GM19455 (cell line): ENCODE measurements at regions not wholly inside any gene's neighbourhood (a gene's known extent, or its start where the extent isn't known, plus 50 kb on each side); places are given as distances from the start of the nearest gene placed in this dataset.

Source experiments
- ATAC-seq: cut with Tn5 transposase; IDR thresholded peaks from one replicate; pipeline ENCODE4 v1.9.1; 2021; ENCODE audit not compliant: unreplicated experiment

DNA sequence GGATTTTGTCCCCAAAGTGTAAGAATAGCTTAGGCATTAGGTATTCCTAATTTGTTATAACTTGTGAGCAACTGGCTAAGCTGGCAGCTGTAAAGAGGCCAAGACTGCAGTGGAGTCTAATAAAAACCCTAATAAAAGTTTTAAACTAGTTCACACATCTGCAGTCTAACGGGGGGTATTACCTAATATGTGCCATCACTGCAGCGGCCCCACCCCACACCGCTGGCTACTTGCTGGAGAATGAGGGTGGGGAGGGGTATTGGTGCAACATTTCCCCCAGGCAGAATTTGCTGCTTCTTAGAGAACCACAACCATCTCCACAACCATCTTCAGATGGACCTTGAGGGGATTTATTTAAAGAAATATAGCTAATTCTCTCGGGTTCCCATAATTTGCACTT, 135.0 kb downstream of the ZC3H11B start:
- ATAC-seq: no peak

DNA sequence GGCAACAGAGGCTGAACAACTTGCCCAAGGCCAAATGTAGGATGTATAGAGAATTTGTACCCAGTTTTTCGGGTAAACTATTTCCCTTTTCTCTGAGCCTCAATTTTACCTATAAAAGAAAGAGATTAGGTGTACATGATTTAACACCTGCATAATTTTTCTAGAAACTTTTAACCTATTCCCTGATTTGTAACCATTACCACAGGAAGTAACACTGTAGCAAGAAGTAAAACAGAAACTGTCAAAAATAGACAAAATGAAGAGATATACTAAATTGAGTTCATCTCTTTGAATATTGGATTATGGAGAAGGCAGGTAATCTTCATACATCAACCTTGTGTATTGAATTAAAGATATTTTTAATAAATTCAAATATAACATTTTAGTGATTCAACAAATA, 136.2 kb downstream of the ZC3H11B start:
- ATAC-seq: peak; percentile 38

DNA sequence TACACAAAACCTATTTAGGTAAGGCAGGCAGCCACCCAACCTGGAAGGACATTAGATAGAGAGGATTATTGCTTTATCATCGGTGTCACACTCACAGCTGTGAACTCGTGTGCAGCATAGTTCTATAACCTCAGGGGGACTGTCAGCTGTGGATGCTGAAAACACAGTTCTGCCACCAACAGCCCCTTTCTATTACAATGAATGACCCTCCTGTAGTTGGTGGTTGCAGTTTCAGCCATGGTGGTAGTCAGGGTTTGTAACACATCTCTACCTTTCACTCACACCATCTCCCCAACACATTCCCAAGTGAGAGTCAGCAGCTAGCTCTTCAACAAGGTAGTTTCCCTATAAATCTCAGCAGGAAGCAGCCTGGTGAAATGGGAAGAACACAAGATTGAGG, 136.8 kb downstream of the ZC3H11B start:
- peak; percentile 82 for ATAC-seq

DNA sequence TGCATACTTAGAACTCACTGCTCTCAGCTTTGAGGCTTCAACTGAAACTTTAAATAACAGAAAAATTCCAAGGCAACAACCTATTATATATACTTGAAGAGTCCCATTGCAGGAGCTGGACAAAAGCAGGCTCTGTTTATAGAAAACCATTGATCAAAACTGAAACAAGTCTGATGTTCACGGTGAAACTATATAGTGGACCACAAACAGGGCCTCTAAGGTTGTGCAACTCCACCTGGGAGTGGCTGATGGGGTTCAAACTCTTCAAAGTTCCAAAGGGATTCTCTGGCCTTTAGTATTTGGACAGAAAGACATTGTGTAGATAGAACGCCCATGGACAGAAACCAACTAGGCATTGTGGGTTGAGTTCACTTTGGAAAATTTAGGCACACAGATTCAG, 140.3 kb downstream of the ZC3H11B start:
- ATAC-seq: no peak

DNA sequence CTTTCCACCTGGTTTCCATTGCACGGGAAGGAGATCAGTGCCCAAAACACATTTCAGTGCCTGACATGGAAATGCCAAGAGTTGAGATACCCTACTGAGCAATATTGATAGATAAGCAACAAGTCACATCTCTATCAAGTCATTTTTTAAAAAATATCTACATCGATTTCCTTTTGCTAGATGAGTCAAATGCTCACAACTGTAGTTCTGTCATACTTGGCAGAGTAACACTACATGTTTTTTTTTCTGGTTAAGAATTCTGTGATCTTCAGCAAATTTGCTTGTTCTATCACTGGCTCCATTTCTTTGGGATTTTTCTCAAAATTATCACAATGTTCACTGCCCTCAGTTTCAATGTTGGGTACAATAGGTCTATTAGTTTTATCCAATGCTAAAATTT, 145.4 kb downstream of the ZC3H11B start:
- ATAC-seq: no peak

DNA sequence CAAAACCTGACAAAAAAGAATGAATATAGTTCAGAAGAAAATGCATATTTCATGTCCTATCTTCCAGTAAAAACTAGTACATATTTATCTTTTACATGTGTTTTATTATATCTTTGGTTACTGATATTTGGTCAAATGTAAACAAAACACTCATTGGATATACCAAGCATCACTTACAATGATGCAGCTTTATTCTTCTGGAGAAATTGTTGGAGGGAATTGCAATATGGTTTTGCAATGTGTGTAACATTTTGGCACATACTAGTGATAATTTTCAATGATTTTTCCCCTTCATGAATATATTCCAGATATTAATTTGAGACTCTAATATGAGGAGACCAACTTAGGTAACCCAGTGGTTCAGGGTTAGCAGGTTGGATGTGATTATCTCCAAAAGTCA, 146.1 kb downstream of the ZC3H11B start:
- no peak for ATAC-seq

DNA sequence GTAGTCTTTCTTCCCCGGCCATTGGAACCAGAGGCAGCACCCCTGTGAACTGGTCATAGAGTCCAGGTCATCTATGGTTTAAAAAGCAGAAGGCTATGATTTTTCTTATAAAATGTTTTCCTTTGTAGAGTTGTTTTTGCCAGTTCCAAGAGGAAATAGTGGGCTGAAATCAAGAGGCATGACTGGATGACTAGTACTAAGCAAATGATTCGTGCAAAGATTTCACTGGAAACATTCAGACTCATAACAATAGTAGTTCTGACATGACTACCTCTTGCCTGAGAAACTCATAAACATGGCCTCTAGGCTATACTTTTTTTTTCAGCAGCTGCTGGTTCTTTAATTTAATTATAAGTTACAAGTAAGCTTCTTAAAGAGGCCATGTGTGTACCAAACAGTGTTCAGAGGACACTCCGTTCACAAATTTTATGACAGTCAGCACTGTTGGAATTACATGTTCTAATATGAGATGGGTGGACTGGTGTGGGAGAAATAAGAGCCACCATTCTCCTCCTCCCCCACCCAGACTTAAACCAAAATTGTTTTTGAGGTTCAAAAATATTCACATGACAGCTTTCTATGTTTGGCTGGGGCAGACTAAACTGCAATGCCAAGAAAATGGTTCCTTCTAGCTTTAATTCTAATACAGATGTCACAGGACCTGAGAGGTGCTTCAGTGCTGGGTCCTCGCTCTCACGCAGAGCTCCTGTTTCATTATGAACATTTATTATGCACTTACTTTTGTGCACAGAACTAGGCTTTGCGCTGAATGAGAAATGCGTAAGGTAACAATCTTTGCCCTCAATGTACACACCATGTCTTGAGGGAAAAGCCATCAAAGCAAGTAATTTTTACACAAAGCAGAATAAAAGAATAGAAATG, 147.5 kb downstream of the ZC3H11B start:
- peak; percentile 54 for ATAC-seq

DNA sequence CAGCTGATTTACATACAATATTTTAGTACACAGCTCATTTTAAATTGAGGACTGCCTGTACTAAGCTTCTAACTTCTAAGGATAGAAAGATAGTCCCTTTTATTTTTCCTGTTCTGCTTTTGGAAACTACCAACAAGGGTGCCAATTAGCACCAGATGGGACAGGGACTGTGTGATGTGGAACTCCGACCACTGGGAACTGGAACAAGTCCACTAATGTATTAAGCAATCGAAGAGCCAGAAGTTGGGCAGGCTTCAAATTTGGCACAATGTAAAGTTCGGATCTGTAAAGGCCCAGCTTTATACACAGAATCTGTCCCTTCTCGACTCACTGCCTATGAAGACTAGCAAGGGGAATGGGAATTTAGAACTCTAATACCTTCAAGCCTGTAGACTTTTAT, 149.3 kb downstream of the ZC3H11B start:
- ATAC-seq: no peak

DNA sequence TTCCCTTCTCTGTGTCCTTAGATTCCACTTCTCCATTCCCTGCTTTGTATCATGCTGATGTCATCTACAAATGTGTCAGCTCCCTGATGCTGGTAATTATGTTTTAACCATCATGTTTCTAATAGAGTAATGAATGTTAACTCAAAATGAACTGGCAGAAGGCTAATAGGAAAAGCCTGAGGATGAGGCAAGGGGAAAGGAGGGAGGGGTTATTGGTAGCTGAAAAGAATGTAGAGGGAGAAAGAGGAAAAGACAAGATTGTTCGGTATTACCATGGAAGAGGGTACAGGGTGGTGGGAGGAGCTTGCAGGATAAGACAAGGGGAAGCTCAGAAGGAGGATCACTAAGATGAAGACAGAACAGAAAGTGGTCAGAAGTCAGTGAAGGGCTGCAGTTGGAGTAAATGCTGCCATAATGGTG, 150.9 kb downstream of the ZC3H11B start:
- ATAC-seq: no peak

DNA sequence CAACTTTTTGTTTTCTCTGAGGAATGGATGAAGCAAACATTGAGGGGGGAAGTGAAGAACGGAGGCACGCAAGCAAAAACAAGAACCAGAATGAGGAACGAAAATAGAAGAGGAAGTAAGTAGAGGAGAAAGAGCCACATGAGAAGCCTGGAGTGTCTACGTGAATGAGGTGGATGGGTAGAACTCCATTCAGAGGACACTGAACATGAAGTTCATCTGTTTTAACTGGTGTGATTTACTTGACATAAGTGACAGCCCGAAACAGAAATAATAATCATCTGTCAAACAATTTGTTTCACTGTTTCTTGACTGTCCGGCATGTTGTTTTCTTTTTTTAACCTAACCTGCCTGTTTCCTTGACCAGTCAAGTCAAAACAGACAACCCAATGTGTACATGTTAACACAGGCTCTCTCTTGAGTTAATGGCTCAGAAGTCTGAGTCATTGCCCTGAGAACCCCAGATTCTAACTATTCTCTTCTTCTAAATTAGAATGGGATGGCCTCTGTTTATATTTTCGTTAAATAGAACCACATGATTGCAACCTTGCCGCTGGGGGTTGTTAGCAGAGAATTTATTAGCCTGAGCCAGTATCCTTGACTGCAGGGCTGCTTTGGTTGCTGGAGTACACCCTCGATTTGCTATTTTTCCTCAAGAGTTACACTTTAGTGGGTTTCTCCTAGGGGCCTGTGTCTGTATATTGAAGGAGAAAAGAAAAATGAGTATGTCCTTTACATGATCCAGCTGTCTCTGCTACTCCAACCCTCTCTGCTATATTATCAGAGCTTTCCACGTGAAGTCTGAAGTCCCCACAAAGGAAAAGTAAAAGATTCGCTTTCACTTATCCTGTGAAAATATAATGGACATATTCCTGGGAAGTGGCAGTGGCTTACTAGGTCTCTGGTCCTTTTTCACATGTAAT, 151.7 kb downstream of the ZC3H11B start:
- peak; percentile 78 for ATAC-seq

DNA sequence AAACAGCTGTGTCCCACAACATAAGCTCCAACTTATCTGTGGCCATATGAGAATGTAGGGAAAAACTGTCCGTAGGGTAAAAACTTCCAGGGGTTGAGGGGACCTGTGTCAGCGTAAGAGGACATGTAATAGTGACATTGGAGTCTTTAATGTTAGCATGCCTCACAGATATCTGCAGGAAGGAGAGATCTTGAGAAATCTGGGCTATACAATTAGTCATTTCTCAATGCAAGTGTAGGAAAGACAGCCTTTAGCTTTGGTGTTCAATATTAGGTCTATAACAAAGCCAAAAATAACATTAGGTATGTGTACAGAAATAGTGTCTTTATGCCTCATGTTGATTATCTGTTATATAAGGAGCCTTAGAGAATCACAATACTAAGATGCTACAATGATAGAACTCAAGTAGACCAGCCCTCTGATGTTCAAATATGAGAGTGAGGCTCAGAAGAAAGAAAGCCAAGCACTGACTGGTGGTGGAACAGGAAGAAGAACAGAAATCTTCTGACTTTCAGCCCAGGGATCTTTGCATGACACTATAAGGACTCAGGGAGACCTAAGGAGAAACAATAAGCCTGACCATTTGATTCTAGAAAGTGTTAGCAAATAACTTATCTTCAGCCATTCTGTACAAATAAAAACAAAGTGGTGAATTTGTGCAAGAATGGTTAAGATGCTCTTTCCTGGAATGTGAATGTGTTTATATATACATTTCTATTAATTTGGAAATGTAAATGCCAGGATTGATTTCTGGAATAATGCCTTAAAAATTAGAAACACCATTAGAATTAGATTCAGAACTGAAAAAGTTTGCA, 152.6 kb downstream of the ZC3H11B start:
- ATAC-seq: no peak

DNA sequence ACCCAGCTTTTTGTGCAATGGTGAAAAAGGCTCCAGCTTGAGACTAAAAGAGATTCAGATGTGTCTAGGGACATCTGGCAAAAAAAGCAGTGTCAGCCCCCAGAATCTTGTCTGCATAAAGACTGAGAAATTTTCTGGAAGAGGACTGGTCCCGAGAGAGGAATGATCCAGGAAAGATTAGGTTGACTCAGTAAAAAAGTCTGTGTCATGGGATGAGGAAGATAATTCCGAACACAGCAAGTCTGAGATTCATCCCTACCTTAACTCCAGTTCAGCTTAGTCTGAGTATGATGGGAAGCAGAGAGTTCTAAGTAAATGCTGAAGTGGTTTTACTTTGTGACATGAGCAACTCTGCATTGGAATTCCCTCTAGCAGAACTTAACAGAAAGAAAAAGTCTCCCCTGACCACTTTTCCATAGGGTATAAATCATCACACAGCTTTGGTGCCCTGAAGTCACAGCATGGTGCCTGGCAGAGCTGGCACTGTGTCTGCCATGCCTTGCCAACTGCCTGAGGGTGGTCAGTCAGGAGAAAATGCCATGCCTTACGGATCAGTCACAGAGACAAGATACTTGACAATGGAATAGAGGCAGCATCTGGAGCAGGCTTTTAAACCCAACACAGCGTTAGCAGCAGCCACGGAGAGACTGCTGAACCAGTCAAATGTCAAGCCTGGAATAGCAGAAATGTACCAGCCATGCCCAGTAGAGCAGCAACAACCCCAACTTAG, 153.4 kb downstream of the ZC3H11B start:
- ATAC-seq: no peak

DNA sequence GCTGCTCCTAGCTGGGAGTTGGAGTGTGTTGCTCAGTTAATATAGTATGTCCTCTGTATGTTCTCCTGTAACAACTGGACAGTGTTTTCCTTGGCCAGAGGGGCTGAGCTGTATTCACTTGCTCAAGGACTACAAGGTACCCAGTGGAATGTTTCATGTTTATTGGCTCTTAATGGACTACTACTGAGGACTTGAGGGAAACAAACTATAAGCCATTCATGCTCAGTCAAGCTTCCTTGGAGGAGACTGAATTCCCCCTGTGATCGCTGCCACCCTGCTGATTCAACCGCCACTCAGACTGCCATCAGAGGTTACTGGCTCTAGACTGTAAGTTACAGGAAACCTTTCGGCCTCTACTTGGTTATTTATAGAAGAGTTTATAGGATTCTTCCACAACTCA, 166.6 kb downstream of the ZC3H11B start:
- ATAC-seq: no peak

DNA sequence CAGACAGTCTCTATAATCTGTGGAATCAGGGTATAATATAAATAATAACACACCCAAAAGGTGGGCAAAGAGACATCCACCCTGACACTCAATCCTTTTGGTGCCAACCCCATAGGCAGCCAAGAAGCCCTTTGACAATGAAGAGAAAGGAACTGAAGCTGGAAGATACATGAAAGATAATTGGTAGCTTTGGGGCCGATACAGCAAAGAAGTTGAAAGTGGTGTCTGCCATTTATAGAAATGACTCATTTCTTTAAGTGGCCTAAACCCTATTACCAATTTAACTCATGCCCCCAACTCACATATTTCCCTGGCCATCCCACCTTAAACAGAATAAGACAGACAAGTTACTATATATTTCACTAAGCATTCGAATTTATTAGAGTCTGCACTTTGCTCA, 167.0 kb downstream of the ZC3H11B start:
- ATAC-seq: no peak

DNA sequence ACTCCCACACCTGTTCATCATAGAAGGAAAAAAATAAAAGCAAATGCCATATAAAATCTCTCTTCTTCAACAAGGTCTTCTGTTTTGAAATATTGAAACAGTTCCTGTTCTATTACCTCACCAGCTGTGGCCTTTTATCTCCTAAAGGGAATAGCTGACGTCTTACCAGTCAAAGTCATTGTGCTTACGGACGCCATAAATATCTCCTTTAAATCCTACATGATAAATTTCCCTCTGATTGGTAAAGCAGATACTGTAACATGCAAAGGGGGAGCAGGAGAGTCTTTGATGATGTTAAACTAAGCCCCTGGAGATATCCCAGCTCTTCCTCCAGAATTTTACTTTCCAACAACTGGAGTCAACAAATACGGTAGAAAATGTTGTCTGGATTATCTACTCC, 168.4 kb downstream of the ZC3H11B start:
- no peak for ATAC-seq

DNA sequence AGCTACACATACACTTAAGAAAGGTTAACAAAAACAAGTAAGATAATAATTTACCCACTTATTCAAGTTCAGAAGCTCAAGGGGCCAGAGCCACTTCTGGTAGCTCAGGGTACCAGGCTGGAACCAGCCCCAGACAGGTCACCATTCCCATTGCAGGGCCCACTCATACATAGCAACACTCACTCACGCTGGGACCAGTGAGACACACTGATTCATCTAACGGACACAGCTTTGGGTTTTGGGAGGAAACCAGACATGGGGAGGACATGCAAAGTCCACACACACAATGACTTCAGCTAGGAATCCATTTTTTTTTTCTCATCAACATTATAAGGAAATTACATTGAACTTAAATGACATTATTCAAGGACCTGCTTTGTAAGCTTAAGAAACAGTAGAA, 169.1 kb downstream of the ZC3H11B start:
- no peak for ATAC-seq

DNA sequence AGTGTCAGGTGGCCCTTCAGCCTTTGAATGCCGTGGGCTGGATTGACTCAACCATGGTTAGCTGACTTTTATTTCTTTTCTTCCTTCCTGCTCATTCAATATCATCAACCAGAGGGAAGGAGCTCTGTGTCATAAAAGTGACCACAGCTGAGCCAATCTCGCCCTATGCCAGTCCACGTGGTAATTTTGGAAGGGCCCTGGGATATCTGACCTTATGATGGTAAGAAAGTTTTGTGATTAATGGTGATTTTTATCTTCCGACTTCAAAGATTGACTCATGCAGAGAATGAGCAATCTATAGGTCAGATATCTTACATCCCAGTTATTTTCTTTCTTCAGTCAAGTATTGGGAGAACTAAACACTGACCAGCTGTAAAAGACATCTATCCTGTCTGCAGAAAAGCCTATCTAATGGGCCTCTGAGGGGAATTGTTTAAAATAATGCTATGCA, 170.3 kb downstream of the ZC3H11B start:
- ATAC-seq: no peak

DNA sequence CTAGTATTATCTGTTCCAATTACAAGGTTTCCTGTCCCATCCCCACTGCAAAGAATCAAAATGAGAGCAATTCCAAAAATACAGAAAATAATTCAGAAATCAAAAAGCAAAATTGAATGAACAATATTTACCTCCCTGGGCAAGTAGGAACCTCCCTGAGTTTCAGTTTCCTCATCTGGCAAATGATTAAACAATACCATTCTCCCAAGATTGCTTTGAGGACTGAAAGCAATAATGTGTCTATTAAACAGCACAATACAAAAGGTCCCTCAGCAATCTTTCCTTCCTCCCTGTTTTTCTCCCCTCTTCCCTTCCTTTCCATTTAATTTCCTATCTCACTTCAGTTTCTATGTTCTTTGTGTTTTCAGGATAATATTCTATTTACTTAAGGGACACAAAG, 171.0 kb downstream of the ZC3H11B start:
- ATAC-seq: no peak

DNA sequence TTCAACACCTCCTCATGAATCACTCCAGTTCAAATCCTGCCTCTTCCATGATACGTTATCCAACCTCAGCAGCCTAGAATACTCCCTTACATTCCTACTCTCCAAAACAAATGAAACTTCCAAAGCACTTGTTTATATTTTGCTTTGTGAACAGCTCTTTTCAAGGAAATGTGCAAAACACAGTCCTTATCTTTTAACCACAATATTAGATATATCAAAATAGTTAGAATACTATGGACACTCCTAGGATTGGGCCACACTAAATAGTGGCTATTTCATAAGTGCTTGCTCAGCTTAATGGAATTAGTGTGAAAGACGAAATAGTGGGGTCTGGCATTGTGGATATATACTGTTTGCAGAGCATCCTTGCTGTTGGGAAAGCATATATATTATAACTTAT, 173.5 kb downstream of the ZC3H11B start:
- ATAC-seq: no peak

DNA sequence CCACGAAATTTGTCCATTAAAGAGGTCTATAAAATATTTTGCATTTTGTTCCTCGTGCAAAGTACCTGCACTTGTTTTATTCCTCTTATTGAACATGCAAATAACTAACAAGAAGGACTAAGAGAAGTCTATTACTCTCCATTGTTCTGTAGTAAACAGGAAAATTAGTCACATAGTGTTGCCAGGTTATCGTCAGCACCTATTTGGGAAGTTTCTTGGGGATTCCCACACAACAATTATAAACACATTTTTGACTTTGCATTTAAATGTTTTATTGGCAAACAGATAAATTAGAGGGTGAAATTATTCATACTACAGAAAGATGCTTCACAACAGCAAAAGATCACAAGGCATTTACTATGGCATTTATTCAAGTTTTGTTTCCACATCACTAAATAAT, 174.5 kb downstream of the ZC3H11B start:
- ATAC-seq: no peak
